ENCODE measurements at regions not wholly inside any gene's neighbourhood (a gene's known extent, or its start where the extent isn't known, plus 50 kb on each side); places are given as distances from the start of the nearest gene placed in this dataset.

GRCh38 chr6:121666814-121667213 lies 231.4 kb downstream of the GJA1 start (continued):
- no peak for TF ChIP-seq ZSCAN5A (tag by site-specific recombination; IDR thresholded peaks at IDR 0.05)
- no peak for TF ChIP-seq ZNF513 (tag by site-specific recombination; IDR thresholded peaks at IDR 0.05)
- no peak for TF ChIP-seq BCL11B (tag by site-specific recombination; IDR thresholded peaks at IDR 0.05; ENCODE audit: low read depth)
- peak; percentile 39; the same call in 1 of the 2 replicates for TF ChIP-seq ZNF10 (tag by site-specific recombination; IDR thresholded peaks at IDR 0.05)
- no peak for TF ChIP-seq RBAK (tag by site-specific recombination; IDR thresholded peaks at IDR 0.05)
- peak; percentile 49; the same call in 1 of the 2 replicates for TF ChIP-seq TCF7L2 (IDR thresholded peaks at IDR 0.05; ENCODE audit: borderline replicate concordance, low read depth, low read length)
- TF ChIP-seq PRDM1 (tag by site-specific recombination; IDR thresholded peaks at IDR 0.05), result peak; percentile 80
- TF ChIP-seq ZBTB21 (tag by site-specific recombination; IDR thresholded peaks at IDR 0.05), result peak; percentile 35; the same call in 1 of the 2 replicates
- TF ChIP-seq ZBTB44 (tag by site-specific recombination; IDR thresholded peaks at IDR 0.05), result no peak
- 0 out of 2 replicates have a peak, but pooled peaks have one; percentile 15 for TF ChIP-seq ZNF335 (tag by site-specific recombination; conservative IDR thresholded peaks at IDR 0.05)
- peak; percentile 35; the same call in 1 of the 2 replicates for TF ChIP-seq ZNF24 (tag by site-specific recombination; IDR thresholded peaks at IDR 0.05)
- peak; percentile 79 for TF ChIP-seq PRDM6 (tag by site-specific recombination; IDR thresholded peaks at IDR 0.05)
- TF ChIP-seq ZNF518A (tag by site-specific recombination; conservative IDR thresholded peaks at IDR 0.05; ENCODE audit: low read depth), result peak; percentile 43
- TF ChIP-seq OSR2 (tag by site-specific recombination; IDR thresholded peaks at IDR 0.05), result peak; percentile 81
- peak; percentile 92 for TF ChIP-seq ZNF664 (tag by site-specific recombination; IDR thresholded peaks at IDR 0.05)

GRCh38 chr6:121668259-121668658 lies 232.8 kb downstream of the GJA1 start:
- no peaks in the 10 kb centered on the region for H3K36me3 ChIP-seq (ENCODE audit: control insufficient read depth in 2 of 2, insufficient read depth in 1 of 2, low read length in 2 of 2)
- POLR2A ChIA-PET, result no interaction called here
- CTCF ChIA-PET, result no interaction called here
- no peaks in the 10 kb centered on the region for H3K9me3 ChIP-seq (ENCODE audit: control insufficient read depth, insufficient read depth, low read depth, low read length)
- no peak overlapping the region for H3K27ac ChIP-seq (ENCODE audit: extremely low read depth, low read depth, low read length)
- H3K4me1 ChIP-seq (ENCODE audit: control insufficient read depth, insufficient read depth, low read length), result no peaks in the 10 kb centered on the region
- H3K4me3 ChIP-seq (ENCODE audit: low read depth, low read length), result no peak overlapping the region
- TF ChIP-seq OSR2 (tag by site-specific recombination; IDR thresholded peaks at IDR 0.05) (no peak), ZBTB6 (tag by site-specific recombination; IDR thresholded peaks at IDR 0.05) (no peak), ZFP41 (tag by site-specific recombination; IDR thresholded peaks at IDR 0.05; ENCODE audit: borderline replicate concordance) (no peak), ZSCAN18 (tag by site-specific recombination; IDR thresholded peaks at IDR 0.05) (no peak), GLIS1 (tag by site-specific recombination; IDR thresholded peaks at IDR 0.05) (no peak), OVOL3 (tag by site-specific recombination; IDR thresholded peaks at IDR 0.05) (no peak), ZNF660 (tag by site-specific recombination; IDR thresholded peaks at IDR 0.05) (no peak)
